Smooth muscle cell (in vitro differentiated cells): ENCODE measurements at regions not wholly inside any gene's neighbourhood (a gene's known extent, or its start where the extent isn't known, plus 50 kb on each side); places are given as distances from the start of the nearest gene placed in this dataset.

Experiments used
- DNase-seq: peaks from one replicate; lab custom pipeline; 2025; ENCODE audit not compliant: unreplicated experiment; lab: John Stamatoyannopoulos, UW
- H2AFZ ChIP-seq: fragments of 200-600 bp; sonication (generic); 2 replicates; pipeline ENCODE4 v1.6.0; 2016; ENCODE audit warnings: antibody characterized with exemption, low read depth, mild to moderate bottlenecking
- H3F3A ChIP-seq: fragments of 200-600 bp; sonication (generic); 2 replicates; pipeline ENCODE4 v1.6.0; 2017; ENCODE audit warnings: antibody characterized with exemption, low read depth
- H3K27ac ChIP-seq: fragments of 200-600 bp; sonication (generic); 2 replicates; pipeline ENCODE4 v1.5.1; 2016; ENCODE audit warnings: low read depth, mild to moderate bottlenecking
- H3K27me3 ChIP-seq: fragments of 200-600 bp; sonication (generic); 2 replicates; pipeline ENCODE4 v1.6.1; 2016; ENCODE audit warnings: low read depth, mild to moderate bottlenecking
- H3K36me3 ChIP-seq: fragments of 200-600 bp; sonication (generic); 2 replicates; pipeline ENCODE4 v1.5.1; 2016; ENCODE audit warnings: low read depth
- H3K4me1 ChIP-seq: fragments of 200-600 bp; sonication (generic); 2 replicates; pipeline ENCODE4 v1.5.1; 2016; ENCODE audit warnings: low read depth
- H3K4me2 ChIP-seq: fragments of 200-600 bp; sonication (generic); 2 replicates; pipeline ENCODE4 v1.6.0; 2016; ENCODE audit warnings: mild to moderate bottlenecking
- H3K4me3 ChIP-seq: fragments of 200-600 bp; sonication (generic); 2 replicates; pipeline ENCODE4 v1.5.1; 2016; ENCODE audit warnings: mild to moderate bottlenecking
- H3K79me2 ChIP-seq: fragments of 200-600 bp; sonication (generic); 2 replicates; pipeline ENCODE4 v1.6.0; 2016; ENCODE audit warnings: low read depth, mild to moderate bottlenecking
- H3K9ac ChIP-seq: fragments of 200-600 bp; sonication (generic); 2 replicates; pipeline ENCODE4 v1.6.0; 2016; ENCODE audit warnings: low read depth
- H3K9me3 ChIP-seq: fragments of 200-600 bp; sonication (generic); replicated peaks from 2 replicates; pipeline ENCODE4 v1.5.1; 2016; ENCODE audit warnings: low read depth
- H4K20me1 ChIP-seq: fragments of 200-600 bp; sonication (generic); 2 replicates; pipeline ENCODE4 v1.6.0; 2016; ENCODE audit warnings: low read depth
- WGBS: methylation state at CpG from one replicate; pipeline ENCODE4 v1.1.7; 2016; ENCODE audit warnings: low lambda C conversion rate; 5-methylcytosine and 5-hydroxymethylcytosine counted together
- TF ChIP-seq, protein P1 (sequence below): fragments of 200-600 bp; sonication (generic); IDR thresholded peaks from 2 replicates; pipeline ENCODE4 v1.5.1; 2017; ENCODE audit warnings: borderline replicate concordance, mild to moderate bottlenecking, antibody characterized with exemption; ENCODE audit not compliant: insufficient read depth, poor library complexity, severe bottlenecking

DNA sequence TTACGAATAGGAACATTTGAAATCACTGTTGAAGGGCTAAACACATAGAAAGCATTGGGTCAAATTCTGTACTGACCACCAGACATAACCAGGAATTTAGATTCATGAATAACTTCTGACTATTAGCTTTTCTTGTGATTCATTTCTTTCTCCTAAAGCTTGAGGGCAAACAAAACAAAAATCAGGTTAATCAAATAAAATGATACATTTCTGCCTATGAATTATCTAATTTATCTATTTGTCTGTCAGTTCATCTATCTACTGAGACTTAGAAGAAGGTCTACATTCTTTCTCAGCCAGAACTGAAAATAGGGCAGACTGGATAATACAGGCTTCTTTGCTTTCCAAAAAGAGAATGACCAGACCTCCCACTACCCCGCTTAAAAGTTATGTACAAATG lies 65.9 kb upstream of the ST3GAL6 start:
- Histone ChIP-seq H3K4me2 (no peak overlapping the region), H3K27ac (peak overlapping the region; percentile 5), H3K9ac (no peak overlapping the region), H3K4me1 (peaks cover 6% of the 10 kb centered on the region), H3K4me3 (no peak overlapping the region), H3K9me3 (no peaks in the 10 kb centered on the region), H4K20me1 (no peaks in the 10 kb centered on the region), H3K79me2 (no peaks in the 10 kb centered on the region), H3K36me3 (no peaks in the 10 kb centered on the region), H3K27me3 (no peaks in the 10 kb centered on the region), H2AFZ (no peak overlapping the region), H3F3A (no peaks in the 10 kb centered on the region)
- TF ChIP-seq, protein P1, sequence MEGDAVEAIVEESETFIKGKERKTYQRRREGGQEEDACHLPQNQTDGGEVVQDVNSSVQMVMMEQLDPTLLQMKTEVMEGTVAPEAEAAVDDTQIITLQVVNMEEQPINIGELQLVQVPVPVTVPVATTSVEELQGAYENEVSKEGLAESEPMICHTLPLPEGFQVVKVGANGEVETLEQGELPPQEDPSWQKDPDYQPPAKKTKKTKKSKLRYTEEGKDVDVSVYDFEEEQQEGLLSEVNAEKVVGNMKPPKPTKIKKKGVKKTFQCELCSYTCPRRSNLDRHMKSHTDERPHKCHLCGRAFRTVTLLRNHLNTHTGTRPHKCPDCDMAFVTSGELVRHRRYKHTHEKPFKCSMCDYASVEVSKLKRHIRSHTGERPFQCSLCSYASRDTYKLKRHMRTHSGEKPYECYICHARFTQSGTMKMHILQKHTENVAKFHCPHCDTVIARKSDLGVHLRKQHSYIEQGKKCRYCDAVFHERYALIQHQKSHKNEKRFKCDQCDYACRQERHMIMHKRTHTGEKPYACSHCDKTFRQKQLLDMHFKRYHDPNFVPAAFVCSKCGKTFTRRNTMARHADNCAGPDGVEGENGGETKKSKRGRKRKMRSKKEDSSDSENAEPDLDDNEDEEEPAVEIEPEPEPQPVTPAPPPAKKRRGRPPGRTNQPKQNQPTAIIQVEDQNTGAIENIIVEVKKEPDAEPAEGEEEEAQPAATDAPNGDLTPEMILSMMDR, result no peak
- no peak for DNase-seq
- 65% methylated on average over 2 of the region's 2 CpGs for WGBS

DNA sequence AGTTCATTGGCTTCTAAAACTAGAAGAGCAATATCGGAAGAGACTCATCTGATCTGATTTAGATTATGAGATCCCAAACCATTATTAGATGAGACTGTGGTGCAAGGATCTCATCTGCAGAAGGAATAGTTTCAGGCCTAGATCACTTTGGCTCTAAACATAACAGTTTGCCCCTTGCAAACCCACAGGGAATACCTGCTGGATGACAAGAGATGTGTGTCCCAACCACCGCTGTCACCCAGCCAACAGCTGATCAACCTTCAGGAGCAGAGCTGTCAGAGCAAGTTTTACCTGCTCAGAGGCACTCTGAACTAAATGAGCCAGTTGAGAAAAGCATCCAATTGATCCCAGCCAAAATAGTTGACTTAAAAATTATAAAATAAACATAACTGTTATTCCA lies 64.0 kb upstream of the ST3GAL6 start:
- Histone ChIP-seq H3K27ac (peak overlapping the region; percentile 3), H3K4me1 (peaks cover 6% of the 10 kb centered on the region), H3K9ac (no peak overlapping the region), H3K79me2 (no peaks in the 10 kb centered on the region), H3F3A (no peaks in the 10 kb centered on the region), H2AFZ (peak overlapping the region; percentile 8), H3K4me3 (no peak overlapping the region), H3K27me3 (no peaks in the 10 kb centered on the region), H3K9me3 (no peaks in the 10 kb centered on the region), H3K4me2 (no peak overlapping the region), H3K36me3 (no peaks in the 10 kb centered on the region), H4K20me1 (no peaks in the 10 kb centered on the region)
- TF ChIP-seq, protein P1, result no peak
- 76% methylated on average over 2 of the region's 2 CpGs for WGBS
- DNase-seq, result no peak

DNA sequence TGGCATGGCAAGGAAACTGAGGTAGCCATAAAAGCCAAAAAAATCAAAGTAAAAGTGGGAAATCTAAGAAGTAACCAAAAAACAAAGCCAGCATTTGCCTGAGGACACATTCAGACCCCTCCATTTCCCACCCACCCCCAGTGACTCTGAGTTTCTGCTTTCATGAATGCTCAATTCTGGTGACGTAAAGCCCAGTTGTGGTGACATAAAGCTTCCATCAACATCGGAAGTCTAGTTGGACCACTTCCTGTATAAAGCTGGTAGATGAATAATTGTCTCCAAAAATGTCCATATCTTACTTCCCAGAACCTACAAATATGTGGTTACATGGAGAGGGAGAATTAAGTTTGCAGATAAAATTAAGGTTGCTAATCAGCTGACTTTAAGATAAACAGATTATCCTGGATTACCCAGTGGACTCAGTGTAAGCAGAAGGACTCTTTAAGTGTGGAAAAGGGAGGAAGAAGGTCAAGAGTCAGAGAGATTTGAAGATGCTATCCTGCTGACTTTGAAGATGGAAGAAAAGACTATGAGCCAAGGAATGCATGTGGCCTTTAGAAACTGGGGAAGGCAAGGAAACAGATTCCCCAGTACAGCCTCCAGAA lies 62.0 kb upstream of the ST3GAL6 start:
- TF ChIP-seq, protein P1, result no peak
- Histone ChIP-seq H3K9ac (no peak overlapping the region), H3K27ac (peak overlapping the region; percentile 77), H3K27me3 (no peaks in the 10 kb centered on the region), H3K36me3 (no peaks in the 10 kb centered on the region), H3K4me3 (no peak overlapping the region), H3F3A (peaks cover 6% of the 10 kb centered on the region), H3K9me3 (no peaks in the 10 kb centered on the region), H2AFZ (no peak overlapping the region), H4K20me1 (no peaks in the 10 kb centered on the region), H3K79me2 (no peaks in the 10 kb centered on the region), H3K4me1 (peaks cover 6% of the 10 kb centered on the region), H3K4me2 (peak overlapping the region; percentile 17)
- WGBS, result 24% methylated on average over 2 of the region's 2 CpGs
- DNase-seq, result no peak

DNA sequence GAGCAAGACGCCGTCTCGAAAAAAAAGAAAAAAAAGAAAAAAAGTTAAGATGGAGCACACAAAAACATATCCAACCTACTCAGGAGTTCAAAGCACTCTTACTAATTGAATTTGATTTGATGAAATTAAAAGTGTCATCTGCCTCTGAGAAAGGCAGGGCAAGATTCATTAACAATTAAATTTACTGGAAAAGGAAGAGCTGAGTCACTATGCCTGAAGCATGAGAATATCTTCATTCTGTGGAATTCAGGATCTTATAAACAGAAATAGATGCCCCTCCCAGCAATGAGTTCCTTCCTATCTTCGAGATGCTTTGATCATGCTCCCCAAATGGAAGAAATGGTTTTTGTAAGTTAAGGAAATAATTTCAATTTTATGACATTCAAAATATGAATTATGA lies 61.0 kb upstream of the ST3GAL6 start:
- no peak for DNase-seq
- H3F3A ChIP-seq, result peaks cover 6% of the 10 kb centered on the region
- no peak overlapping the region for H2AFZ ChIP-seq
- TF ChIP-seq, protein P1, result no peak
- no peak overlapping the region for H3K4me3 ChIP-seq
- H3K27me3 ChIP-seq, result no peaks in the 10 kb centered on the region
- WGBS, result 77% methylated on average over 4 of the region's 4 CpGs
- no peaks in the 10 kb centered on the region for H3K36me3 ChIP-seq
- H4K20me1 ChIP-seq, result no peaks in the 10 kb centered on the region
- H3K9me3 ChIP-seq, result no peaks in the 10 kb centered on the region
- H3K27ac ChIP-seq, result peak overlapping the region; percentile 77
- peaks cover 6% of the 10 kb centered on the region for H3K4me1 ChIP-seq
- peak overlapping the region; percentile 17 for H3K4me2 ChIP-seq
- no peak overlapping the region for H3K9ac ChIP-seq
- no peaks in the 10 kb centered on the region for H3K79me2 ChIP-seq
